GM21619 (cell line): ENCODE measurements at regions not wholly inside any gene's neighbourhood (a gene's known extent, or its start where the extent isn't known, plus 50 kb on each side); places are given as distances from the start of the nearest gene placed in this dataset.
"Not testable (repeated sequence)": the region's sequence is repeated elsewhere in the genome, so short reads cannot be mapped to it uniquely, and the experiment has no call there.

Experiments
- ATAC-seq: cut with Tn5 transposase; IDR thresholded peaks from one replicate; pipeline ENCODE4 v1.9.1; 2021; ENCODE audit not compliant: unreplicated experiment

GRCh38 chr17:27049104-27049784 lies 244.7 kb upstream of the WSB1 start:
- ATAC-seq = no peak

- ATAC-seq = no peak
These were observed 228.3 kb upstream of the WSB1 start for GRCh38 chr17:27065588-27065987.

GRCh38 chr17:27066315-27066714 lies 227.6 kb upstream of the WSB1 start:
- no peak for ATAC-seq

- no peak for ATAC-seq
These were observed 223.9 kb upstream of the WSB1 start for GRCh38 chr17:27069842-27070508.

- no peak for ATAC-seq
These were observed 223.1 kb upstream of the WSB1 start for GRCh38 chr17:27070836-27071235.

- no peak for ATAC-seq
These were observed 221.0 kb upstream of the WSB1 start for GRCh38 chr17:27072885-27073284.

GRCh38 chr17:27076814-27077213 lies 217.1 kb upstream of the WSB1 start:
- no peak for ATAC-seq

GRCh38 chr17:27078296-27078695 lies 215.6 kb upstream of the WSB1 start:
- ATAC-seq = no peak

GRCh38 chr17:27079660-27080059 lies 214.3 kb upstream of the WSB1 start:
- ATAC-seq = no peak

- no peak for ATAC-seq
These were observed 212.8 kb upstream of the WSB1 start for GRCh38 chr17:27081002-27081638.

- ATAC-seq = no peak
These were observed 211.7 kb upstream of the WSB1 start for GRCh38 chr17:27082023-27082774.

GRCh38 chr17:27082775-27083154 lies 211.1 kb upstream of the WSB1 start:
- ATAC-seq = no peak

GRCh38 chr17:27083408-27084185 lies 210.3 kb upstream of the WSB1 start:
- ATAC-seq = no peak

- ATAC-seq = no peak
These were observed 208.4 kb upstream of the WSB1 start for GRCh38 chr17:27085517-27085916.

- ATAC-seq = no peak
These were observed 207.4 kb upstream of the WSB1 start for GRCh38 chr17:27086526-27086925.

- ATAC-seq = no peak
These were observed 205.8 kb upstream of the WSB1 start for GRCh38 chr17:27087935-27088766.

- no peak for ATAC-seq
These were observed 205.2 kb upstream of the WSB1 start for GRCh38 chr17:27088767-27089078.

- ATAC-seq = not testable (repeated sequence)
These were observed 204.6 kb upstream of the WSB1 start for GRCh38 chr17:27089079-27089928.

- no peak for ATAC-seq
These were observed 204.0 kb upstream of the WSB1 start for GRCh38 chr17:27089929-27090247.
